ENCODE measurements at regions not wholly inside any gene's neighbourhood (a gene's known extent, or its start where the extent isn't known, plus 50 kb on each side); places are given as distances from the start of the nearest gene placed in this dataset.
"Not testable (repeated sequence)": the region's sequence is repeated elsewhere in the genome, so short reads cannot be mapped to it uniquely, and the experiment has no call there.

DNA sequence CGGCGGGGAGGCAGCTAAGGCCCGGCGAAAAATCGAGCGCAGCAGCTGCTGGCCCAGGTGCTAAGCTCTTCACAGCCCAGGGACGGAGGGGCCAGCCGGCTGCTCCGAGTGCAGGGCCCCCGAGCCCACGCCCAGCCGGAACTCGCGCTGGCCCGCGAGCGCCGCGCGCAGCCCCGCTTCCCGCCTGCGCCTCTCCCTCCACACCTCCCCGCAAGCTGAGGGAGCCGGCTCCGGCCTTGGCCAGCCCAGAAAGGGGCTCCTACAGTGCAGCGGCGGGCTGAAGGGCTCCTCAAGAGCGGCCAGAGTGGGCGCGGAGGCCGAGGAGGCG lies 591.7 kb downstream of the TRIB2 start:
- not testable (repeated sequence) for TF ChIP-seq EZH2phosphoT487, EZH2 (IDR thresholded peaks at IDR 0.05)
- TF ChIP-seq, protein P1, sequence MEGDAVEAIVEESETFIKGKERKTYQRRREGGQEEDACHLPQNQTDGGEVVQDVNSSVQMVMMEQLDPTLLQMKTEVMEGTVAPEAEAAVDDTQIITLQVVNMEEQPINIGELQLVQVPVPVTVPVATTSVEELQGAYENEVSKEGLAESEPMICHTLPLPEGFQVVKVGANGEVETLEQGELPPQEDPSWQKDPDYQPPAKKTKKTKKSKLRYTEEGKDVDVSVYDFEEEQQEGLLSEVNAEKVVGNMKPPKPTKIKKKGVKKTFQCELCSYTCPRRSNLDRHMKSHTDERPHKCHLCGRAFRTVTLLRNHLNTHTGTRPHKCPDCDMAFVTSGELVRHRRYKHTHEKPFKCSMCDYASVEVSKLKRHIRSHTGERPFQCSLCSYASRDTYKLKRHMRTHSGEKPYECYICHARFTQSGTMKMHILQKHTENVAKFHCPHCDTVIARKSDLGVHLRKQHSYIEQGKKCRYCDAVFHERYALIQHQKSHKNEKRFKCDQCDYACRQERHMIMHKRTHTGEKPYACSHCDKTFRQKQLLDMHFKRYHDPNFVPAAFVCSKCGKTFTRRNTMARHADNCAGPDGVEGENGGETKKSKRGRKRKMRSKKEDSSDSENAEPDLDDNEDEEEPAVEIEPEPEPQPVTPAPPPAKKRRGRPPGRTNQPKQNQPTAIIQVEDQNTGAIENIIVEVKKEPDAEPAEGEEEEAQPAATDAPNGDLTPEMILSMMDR (IDR thresholded peaks at IDR 0.05): not testable (repeated sequence)
